ENCODE measurements at regions not wholly inside any gene's neighbourhood (a gene's known extent, or its start where the extent isn't known, plus 50 kb on each side); places are given as distances from the start of the nearest gene placed in this dataset.

GRCh38 chr1:11373895-11374747 is 101.1 kb downstream of the UBIAD1 start:
- FAIRE-seq = no peak
- TF ChIP-seq CTCF (IDR thresholded peaks at IDR 0.05; ENCODE audit: insufficient read depth, missing control alignments) = no peak
- no peak for DNase-seq (ENCODE audit: insufficient read length, low spot score)

GRCh38 chr1:11374748-11375110 is 101.7 kb downstream of the UBIAD1 start:
- no peak for TF ChIP-seq CTCF (IDR thresholded peaks at IDR 0.05; ENCODE audit: insufficient read depth, missing control alignments)
- DNase-seq (ENCODE audit: insufficient read length, low spot score) = no peak
- FAIRE-seq = no peak

- TF ChIP-seq CTCF (IDR thresholded peaks at IDR 0.05; ENCODE audit: insufficient read depth, missing control alignments) = no peak
- DNase-seq (ENCODE audit: insufficient read length, low spot score) (no peak), FAIRE-seq (no peak)
Observed at GRCh38 chr1:11377001-11377583, 101.9 kb upstream of the DISP3 start.

GRCh38 chr1:11377954-11378353 is 101.0 kb upstream of the DISP3 start:
- TF ChIP-seq CTCF (IDR thresholded peaks at IDR 0.05; ENCODE audit: insufficient read depth, missing control alignments) = no peak
- DNase-seq (ENCODE audit: insufficient read length, low spot score) = no peak
- FAIRE-seq = no peak

- TF ChIP-seq CTCF (IDR thresholded peaks at IDR 0.05; ENCODE audit: insufficient read depth, missing control alignments) = no peak
- FAIRE-seq (no peak), DNase-seq (ENCODE audit: insufficient read length, low spot score) (no peak)
Observed at GRCh38 chr1:11379851-11380250, 99.1 kb upstream of the DISP3 start.

GRCh38 chr1:11380500-11380899 is 98.5 kb upstream of the DISP3 start:
- no peak for TF ChIP-seq CTCF (IDR thresholded peaks at IDR 0.05; ENCODE audit: insufficient read depth, missing control alignments)
- DNase-seq (ENCODE audit: insufficient read length, low spot score) (no peak), FAIRE-seq (no peak)

GRCh38 chr1:11383553-11384169 is 95.3 kb upstream of the DISP3 start:
- FAIRE-seq = no peak

More at GRCh38 chr1:11383553-11384169, 95.3 kb upstream of the DISP3 start:
- no peak for DNase-seq (ENCODE audit: insufficient read length, low spot score)
- TF ChIP-seq CTCF (IDR thresholded peaks at IDR 0.05; ENCODE audit: insufficient read depth, missing control alignments) = no peak

Measured in D721Med (cell line).